Right hindlimb (tissue), 1 donor: ENCODE measurements at regions not wholly inside any gene's neighbourhood (a gene's known extent, or its start where the extent isn't known, plus 50 kb on each side); places are given as distances from the start of the nearest gene placed in this dataset.
A peak's percentile ranks its signal among the peaks of the same experiment; 100 is the strongest.

Experiments
- DNase-seq: peaks from one replicate; pipeline ENCODE4 v3.0.0-alpha.2; 2018

DNA sequence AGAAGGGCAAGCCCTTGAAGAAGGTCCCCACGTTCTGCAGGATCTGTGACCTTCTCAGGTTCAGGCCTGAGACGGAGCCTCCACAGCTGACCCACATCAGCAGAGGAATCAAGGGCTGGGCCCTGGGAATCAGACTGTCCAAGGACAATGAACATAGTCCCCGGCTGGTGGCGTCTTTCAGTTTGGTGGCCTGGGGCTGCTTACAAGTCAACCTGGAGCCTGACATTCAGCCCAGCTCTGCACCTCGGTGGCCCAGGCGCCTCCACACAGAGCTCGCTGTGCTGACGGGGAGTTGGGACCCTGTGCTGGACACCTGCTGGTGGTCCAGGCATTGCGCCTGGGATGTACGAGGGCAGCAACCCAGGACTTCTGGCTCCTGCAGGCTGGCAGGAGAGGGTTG, 523.5 kb downstream of the TBC1D22A start:
- no peak for DNase-seq

GRCh38 chr22:47284822-47285221, 522.4 kb downstream of the TBC1D22A start:
- DNase-seq: no peak

DNA sequence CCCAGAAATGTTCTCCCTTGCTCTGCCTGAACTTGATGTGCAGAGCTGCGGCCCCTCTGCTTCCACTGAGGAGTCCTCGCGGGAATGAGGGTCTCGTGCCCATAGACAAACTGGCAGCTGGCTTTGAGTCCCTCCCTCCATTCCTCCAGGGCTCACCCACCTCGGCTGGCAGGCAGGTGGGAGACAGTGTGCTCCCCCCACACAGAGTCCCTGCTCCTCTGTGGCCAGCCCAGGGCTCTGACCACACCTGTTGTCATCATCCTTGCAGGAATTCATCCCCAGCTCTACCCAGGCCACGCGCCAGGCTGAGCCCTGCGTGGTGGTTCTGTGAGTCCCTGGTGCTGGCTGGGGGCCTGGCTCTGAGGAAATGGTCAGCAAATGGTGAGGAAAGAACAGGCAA, 521.9 kb downstream of the TBC1D22A start:
- no peak for DNase-seq

GRCh38 chr22:47283616-47284270, 521.3 kb downstream of the TBC1D22A start:
- no peak for DNase-seq

- DNase-seq: no peak
These were observed 520.4 kb downstream of the TBC1D22A start for GRCh38 chr22:47282851-47283250.

DNA sequence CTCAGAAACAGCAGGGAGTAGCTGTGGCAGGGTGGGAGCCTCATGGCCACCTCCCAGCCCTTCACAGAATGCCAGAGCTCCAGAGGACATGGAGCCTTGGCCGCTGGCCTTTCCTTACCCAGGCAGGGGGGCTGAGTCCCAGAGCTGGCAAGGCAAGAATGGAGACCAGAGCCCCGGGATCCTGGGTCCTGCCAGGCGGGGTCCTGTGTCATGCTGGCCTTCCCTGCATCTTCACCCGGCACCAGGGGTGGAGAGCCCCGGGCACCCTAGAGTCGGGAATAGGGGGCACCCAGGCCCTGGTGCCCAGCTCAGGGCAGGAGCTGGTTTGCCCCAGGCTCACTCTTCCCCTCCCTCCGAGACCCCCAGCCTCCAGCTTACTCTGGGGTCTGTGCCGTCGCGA, 519.9 kb downstream of the TBC1D22A start:
- DNase-seq: no peak

DNA sequence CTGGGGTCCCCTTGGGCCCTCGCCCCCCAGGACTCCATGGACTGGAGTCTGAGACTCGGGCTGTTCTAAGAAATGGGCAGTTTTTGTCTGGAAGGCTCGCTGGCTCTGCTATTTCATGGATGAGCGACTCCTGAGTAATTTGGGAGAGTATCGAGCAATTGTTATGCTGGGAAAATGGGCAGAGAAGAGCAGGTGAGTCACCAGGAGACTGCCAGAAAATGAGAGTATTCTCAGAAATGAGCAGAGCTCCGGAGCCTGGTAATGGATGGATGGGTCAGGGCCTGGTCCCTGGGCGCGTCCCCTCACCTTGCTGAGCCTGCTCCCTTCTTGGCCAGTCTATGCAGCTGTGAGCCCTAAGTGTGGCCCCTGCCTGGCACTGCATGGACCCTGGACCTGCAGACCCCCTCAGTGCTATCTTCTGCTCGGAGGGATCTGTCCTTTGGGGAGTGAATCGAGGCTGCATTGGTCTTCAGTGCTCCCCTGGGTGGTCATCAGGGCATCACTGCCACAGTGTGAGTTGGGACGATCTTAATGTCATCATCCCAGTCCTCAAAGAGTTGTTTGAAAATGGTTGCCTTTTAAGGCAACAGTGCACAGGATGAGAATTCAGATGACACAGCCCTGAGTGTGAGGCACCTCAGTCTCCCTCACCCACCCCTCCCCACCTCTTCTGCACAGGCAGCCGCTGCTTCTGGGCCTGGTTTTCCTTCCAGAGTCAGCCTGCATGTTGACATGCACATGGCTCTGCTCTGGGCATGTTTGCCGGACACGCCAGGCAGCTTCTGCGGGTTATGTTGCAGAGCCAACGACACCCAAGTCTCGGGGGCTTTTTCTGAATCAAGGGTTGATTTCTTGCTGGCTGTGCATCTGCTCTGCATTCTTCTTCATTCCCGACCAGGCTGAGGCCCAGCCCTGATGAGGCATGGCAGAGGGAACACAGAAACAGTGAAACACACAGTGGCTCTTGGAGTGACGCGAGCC, 519.0 kb downstream of the TBC1D22A start:
- DNase-seq: no peak

- DNase-seq: no peak
These were observed 517.9 kb downstream of the TBC1D22A start for GRCh38 chr22:47280301-47280700.

- DNase-seq: no peak
These were observed 517.3 kb downstream of the TBC1D22A start for GRCh38 chr22:47279746-47280145.

- DNase-seq: no peak
These were observed 516.9 kb downstream of the TBC1D22A start for GRCh38 chr22:47279337-47279736.

DNA sequence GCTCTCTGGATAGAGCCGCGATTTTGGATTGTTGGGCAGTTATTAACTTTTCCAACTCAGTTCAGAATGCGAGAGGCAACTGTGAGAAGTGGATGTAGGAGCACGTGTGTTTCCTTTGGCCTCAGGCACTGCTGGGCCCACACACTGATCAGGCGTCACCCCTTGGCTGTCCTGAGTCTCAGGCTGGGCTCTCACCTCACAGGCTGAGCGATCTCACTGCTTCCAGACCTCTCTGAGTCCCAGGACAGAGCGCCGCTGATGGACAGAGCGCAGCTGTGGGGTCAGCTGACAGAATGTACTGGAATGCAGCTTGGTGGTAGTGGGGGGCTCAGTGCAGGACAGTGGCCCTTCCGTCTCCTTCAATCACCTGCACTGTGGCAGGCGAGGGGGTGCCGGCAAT, 516.2 kb downstream of the TBC1D22A start:
- DNase-seq: peak; percentile 30

DNA sequence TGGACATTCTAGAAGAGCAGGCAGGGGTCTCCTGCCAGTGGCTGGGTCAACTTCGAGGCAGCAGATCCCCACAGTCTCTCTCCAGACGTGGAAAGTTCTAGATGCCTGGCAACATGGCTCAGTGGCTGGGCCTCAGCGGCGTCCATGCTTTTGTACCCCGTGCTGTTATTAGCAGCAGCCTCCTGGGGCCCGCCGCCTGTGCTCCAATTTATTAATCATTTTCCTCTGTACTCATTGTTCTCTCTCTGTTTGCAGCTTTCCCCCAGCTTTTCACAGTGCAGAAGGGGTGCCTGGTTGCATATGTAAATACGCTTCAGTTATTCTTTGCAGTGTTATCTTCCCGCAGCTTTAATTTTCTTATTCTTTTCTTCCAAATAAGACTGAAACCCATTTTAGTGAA, 515.1 kb downstream of the TBC1D22A start:
- DNase-seq: no peak

DNA sequence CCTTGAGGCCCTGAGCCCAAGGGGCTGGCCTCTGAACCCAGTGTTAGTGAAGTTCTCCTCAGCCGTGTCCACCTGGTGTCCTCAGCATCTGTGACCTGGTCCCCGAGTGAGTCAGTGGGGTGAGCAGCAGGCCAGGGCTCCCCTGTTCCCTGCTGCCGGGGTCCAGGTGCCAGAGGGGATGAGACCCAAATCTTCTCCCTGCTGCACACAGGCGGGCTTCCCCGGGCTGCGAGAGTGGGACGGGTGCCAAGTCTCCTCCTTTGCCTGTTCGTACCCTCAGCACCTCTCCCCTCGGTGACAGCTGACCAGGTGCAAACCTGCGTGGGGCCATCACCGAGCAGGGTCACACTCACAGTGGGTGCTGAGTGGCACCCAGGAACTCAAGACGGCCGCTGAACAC, 514.5 kb downstream of the TBC1D22A start:
- DNase-seq: no peak

GRCh38 chr22:47276450-47276820, 514.0 kb downstream of the TBC1D22A start:
- DNase-seq: no peak

- no peak for DNase-seq
These were observed 513.4 kb downstream of the TBC1D22A start for GRCh38 chr22:47275605-47276449.

- DNase-seq: no peak
These were observed 511.7 kb downstream of the TBC1D22A start for GRCh38 chr22:47274196-47274595.

- no peak for DNase-seq
These were observed 508.1 kb downstream of the TBC1D22A start for GRCh38 chr22:47270463-47271135.

- no peak for DNase-seq
These were observed 507.2 kb downstream of the TBC1D22A start for GRCh38 chr22:47269516-47270088.

DNA sequence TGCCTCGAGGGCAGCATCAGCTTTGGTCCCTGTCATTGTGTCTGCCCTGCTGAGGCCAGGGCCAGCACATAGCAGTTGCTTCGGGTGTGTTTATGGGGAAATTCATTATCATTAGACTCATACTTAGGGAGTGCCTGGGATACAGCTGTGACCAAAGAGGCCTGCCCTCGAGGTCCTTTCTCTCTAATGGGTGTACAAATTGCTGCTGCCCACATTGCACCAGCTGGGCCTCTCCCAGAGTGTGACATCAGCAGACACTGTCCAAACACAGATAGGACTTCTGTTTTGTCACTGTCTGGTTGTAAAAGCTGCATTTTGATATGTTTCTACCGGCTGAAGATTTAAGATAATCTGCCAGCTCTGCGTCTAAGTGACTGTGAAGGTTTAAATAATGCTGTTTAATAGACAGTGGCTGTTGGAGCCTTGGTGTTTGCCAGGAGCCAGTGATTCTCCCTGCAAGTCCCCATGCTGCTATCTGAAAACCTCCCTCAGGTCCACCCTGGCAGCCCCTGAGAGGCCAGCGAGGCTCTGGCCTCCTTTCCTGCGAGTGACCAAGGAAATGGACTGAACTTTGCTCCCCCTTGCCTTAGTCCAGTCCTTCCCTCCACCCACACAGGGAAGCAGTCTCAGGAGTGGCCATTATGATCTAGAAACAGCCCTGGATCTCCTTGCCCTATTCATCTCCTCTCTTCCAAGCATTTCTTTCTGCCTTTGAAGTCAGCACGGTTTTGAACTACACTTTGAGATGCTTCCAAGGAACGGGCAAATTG, 505.2 kb downstream of the TBC1D22A start:
- no peak for DNase-seq

GRCh38 chr22:47266329-47266728, 503.9 kb downstream of the TBC1D22A start:
- no peak for DNase-seq

DNA sequence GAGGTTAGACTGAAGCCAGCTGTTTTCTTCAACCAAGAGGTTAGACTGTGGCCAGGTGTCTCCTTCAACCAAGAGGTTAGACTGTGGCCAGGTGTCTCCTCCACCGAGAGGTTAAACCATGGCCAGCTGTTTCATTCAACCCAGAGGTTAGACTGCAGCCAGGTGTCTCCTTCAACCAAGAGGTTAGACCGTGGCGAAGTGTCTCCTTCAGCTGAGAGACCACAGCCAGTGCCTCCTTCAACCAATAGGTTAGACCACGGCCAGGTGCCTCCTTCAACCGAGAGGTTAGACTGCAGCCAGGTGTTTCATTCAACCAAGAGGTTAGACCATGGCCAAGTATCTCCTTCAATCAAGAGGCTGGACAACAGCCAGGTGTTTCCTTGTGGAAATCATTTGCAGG, 498.1 kb downstream of the TBC1D22A start:
- no peak for DNase-seq

- no peak for DNase-seq
These were observed 497.5 kb downstream of the TBC1D22A start for GRCh38 chr22:47259990-47260389.
